ENCODE measurements at regions not wholly inside any gene's neighbourhood (a gene's known extent, or its start where the extent isn't known, plus 50 kb on each side); places are given as distances from the start of the nearest gene placed in this dataset.

GRCh38 chr18:49654347-49654746 is 92.5 kb downstream of the LIPG start:
- DNase-seq (ENCODE audit: low read depth): no peak
- TF ChIP-seq CTCF (IDR thresholded peaks at IDR 0.05; ENCODE audit: low read length, missing control alignments): no peak
- no peak overlapping the region for H3K4me3 ChIP-seq (replicated peaks; ENCODE audit: low read depth, low read length)

GRCh38 chr18:49652881-49653724 is 91.2 kb downstream of the LIPG start:
- no peak for TF ChIP-seq CTCF (IDR thresholded peaks at IDR 0.05; ENCODE audit: low read length, missing control alignments)
- DNase-seq (ENCODE audit: low read depth): peak; percentile 46
- no peak overlapping the region for H3K4me3 ChIP-seq (replicated peaks; ENCODE audit: low read depth, low read length)

GRCh38 chr18:49651033-49651432 is 89.2 kb downstream of the LIPG start:
- H3K4me3 ChIP-seq (replicated peaks; ENCODE audit: low read depth, low read length): no peak overlapping the region
- DNase-seq (ENCODE audit: low read depth): no peak
- no peak for TF ChIP-seq CTCF (IDR thresholded peaks at IDR 0.05; ENCODE audit: low read length, missing control alignments)

GRCh38 chr18:49650426-49650891 is 88.6 kb downstream of the LIPG start:
- DNase-seq (ENCODE audit: low read depth): no peak
- TF ChIP-seq CTCF (IDR thresholded peaks at IDR 0.05; ENCODE audit: low read length, missing control alignments): no peak

GRCh38 chr18:49648811-49649210 is 87.0 kb downstream of the LIPG start:
- H3K4me3 ChIP-seq (replicated peaks; ENCODE audit: low read depth, low read length): no peak overlapping the region
- DNase-seq (ENCODE audit: low read depth): no peak
- TF ChIP-seq CTCF (IDR thresholded peaks at IDR 0.05; ENCODE audit: low read length, missing control alignments): no peak

More at GRCh38 chr18:49650426-49650891, 88.6 kb downstream of the LIPG start:
- no peak overlapping the region for H3K4me3 ChIP-seq (replicated peaks; ENCODE audit: low read depth, low read length)
